ENCODE measurements at regions not wholly inside any gene's neighbourhood (a gene's known extent, or its start where the extent isn't known, plus 50 kb on each side); places are given as distances from the start of the nearest gene placed in this dataset.

DNA sequence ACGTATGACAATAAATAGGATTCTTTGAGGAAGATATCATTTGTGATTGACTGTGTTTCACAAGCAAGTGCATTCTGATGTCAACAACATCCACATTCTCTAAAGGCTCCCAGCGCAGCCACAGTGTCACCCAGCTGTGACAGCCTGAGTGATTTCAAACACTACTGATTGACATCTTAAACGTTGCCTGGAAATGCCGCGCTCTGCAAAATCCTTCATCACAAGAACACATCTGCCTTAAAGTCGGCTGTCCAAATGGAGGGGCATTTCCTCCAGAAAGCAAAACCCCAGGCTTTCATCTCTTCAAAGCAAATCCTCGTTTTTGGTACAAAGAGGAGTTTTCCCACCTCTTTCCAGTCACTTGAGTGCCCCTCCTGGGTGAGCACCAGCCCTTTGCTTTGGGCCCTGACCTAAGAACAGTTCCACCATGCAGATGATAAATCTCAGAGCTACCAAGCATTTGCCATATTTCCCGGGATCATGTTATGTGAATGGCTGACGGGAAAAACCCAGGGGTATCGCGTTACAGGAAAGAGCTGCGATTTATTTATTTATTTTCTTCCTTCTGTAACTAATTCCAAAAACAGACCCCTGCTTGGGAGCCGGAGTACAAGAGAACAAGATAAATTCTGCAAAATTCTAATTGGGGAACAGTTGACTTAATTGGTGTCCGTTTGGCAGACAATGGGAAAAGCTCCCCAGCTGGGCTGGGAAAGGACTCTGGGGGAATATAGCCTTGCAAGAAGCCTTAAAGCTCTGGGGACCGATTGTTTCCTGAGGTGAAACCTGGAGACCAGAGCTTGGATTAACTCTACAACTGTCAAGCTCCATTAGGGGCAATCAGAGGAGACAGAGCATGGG, 703.8 kb upstream of the NR2F2 start:
- Histone ChIP-seq H3K9me2 (replicated peaks; ENCODE audit: low read depth, low read length) (no peaks in the 10 kb centered on the region), H3K79me2 (ENCODE audit: insufficient read depth, low read length) (no peaks in the 10 kb centered on the region), H3K4me2 (ENCODE audit: low read depth, low read length, poor library complexity, severe bottlenecking) (no peak overlapping the region), H2AFZ (ENCODE audit: low read length) (no peak overlapping the region), H3K4me3 (ENCODE audit: low read length, poor library complexity, severe bottlenecking) (no peak overlapping the region), H3F3A (ENCODE audit: low read depth) (no peaks in the 10 kb centered on the region), H3K9me3 (ENCODE audit: insufficient read depth, low read depth, low read length) (no peaks in the 10 kb centered on the region), H3K9ac (ENCODE audit: low read depth, low read length, poor library complexity, severe bottlenecking) (no peak overlapping the region), H3K4me1 (ENCODE audit: insufficient read depth, low read length, poor library complexity, severe bottlenecking) (no peaks in the 10 kb centered on the region), H3K27me3 (ENCODE audit: insufficient read depth, low read length, poor library complexity, severe bottlenecking) (no peaks in the 10 kb centered on the region), H3K36me3 (ENCODE audit: insufficient read depth, low read length) (no peaks in the 10 kb centered on the region), H4K20me1 (ENCODE audit: insufficient read depth, low read length, poor library complexity, severe bottlenecking) (no peaks in the 10 kb centered on the region)
- TF ChIP-seq, protein P1, sequence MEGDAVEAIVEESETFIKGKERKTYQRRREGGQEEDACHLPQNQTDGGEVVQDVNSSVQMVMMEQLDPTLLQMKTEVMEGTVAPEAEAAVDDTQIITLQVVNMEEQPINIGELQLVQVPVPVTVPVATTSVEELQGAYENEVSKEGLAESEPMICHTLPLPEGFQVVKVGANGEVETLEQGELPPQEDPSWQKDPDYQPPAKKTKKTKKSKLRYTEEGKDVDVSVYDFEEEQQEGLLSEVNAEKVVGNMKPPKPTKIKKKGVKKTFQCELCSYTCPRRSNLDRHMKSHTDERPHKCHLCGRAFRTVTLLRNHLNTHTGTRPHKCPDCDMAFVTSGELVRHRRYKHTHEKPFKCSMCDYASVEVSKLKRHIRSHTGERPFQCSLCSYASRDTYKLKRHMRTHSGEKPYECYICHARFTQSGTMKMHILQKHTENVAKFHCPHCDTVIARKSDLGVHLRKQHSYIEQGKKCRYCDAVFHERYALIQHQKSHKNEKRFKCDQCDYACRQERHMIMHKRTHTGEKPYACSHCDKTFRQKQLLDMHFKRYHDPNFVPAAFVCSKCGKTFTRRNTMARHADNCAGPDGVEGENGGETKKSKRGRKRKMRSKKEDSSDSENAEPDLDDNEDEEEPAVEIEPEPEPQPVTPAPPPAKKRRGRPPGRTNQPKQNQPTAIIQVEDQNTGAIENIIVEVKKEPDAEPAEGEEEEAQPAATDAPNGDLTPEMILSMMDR (conservative IDR thresholded peaks at IDR 0.05; ENCODE audit: low read length), result no peak

DNA sequence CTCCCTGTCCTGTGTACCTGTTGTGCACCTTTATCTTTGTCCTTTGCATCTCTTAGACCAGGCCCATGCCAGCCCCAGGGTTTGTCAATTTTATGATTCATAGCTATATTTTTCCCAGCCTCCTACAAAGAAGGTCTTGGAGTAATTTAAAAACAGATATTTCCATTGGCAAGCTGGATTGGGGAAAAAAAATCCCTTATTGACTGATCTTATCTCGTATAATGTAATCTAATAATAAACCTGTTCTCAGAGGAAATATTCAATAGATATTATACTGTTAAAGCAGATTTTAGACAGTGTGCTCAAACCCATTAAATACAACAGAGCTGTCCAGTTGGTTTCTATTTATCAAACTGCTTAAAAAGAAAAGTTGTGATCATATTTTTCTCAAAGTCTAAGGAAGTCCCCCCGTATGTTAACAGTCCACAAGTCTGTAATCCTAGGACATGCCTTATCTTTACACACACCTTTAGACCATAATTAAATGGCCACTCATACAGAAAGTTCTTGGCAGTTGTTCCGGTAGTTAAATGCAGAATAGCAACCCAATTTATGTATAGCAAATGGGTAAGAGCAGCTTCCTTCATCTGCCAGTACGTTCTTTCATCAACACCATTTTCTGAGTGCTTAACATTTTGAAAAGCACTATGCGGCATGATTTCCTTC, 700.9 kb upstream of the NR2F2 start:
- H3K4me1 ChIP-seq (ENCODE audit: insufficient read depth, low read length, poor library complexity, severe bottlenecking), result no peaks in the 10 kb centered on the region
- no peak overlapping the region for H3K4me3 ChIP-seq (ENCODE audit: low read length, poor library complexity, severe bottlenecking)
- no peaks in the 10 kb centered on the region for H4K20me1 ChIP-seq (ENCODE audit: insufficient read depth, low read length, poor library complexity, severe bottlenecking)
- no peaks in the 10 kb centered on the region for H3K27me3 ChIP-seq (ENCODE audit: insufficient read depth, low read length, poor library complexity, severe bottlenecking)
- TF ChIP-seq, protein P1 (conservative IDR thresholded peaks at IDR 0.05; ENCODE audit: low read length), result no peak
- no peak for TF ChIP-seq EZH2phosphoT487 (IDR thresholded peaks at IDR 0.05; ENCODE audit: borderline replicate concordance)
- H3K79me2 ChIP-seq (ENCODE audit: insufficient read depth, low read length), result no peaks in the 10 kb centered on the region
- H3K9me2 ChIP-seq (replicated peaks; ENCODE audit: low read depth, low read length), result no peaks in the 10 kb centered on the region
- no peaks in the 10 kb centered on the region for H3K36me3 ChIP-seq (ENCODE audit: insufficient read depth, low read length)
- H3K9me3 ChIP-seq (ENCODE audit: insufficient read depth, low read depth, low read length), result no peaks in the 10 kb centered on the region
- H3F3A ChIP-seq (ENCODE audit: low read depth), result no peaks in the 10 kb centered on the region
- no peak overlapping the region for H2AFZ ChIP-seq (ENCODE audit: low read length)
- no peak overlapping the region for H3K9ac ChIP-seq (ENCODE audit: low read depth, low read length, poor library complexity, severe bottlenecking)
- no peak overlapping the region for H3K4me2 ChIP-seq (ENCODE audit: low read depth, low read length, poor library complexity, severe bottlenecking)

DNA sequence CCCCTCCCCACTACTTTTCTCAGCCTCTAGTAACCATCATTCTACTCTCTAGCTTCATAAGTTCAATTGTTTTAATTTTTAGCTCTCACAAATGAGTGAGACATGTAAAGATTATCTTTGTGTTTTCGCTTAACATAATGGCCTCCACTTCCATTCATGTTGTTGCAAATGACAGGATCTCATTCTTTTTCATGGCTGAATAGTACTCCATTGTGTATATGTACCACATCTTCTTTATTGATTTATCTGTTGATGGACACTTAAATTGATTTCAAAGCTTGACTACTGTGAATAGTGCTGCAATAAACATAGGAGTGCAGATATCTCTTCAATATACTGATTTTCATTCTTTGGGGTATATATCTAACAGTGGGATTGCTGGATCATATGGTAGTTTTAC, 699.8 kb upstream of the NR2F2 start:
- H3K9ac ChIP-seq (ENCODE audit: low read depth, low read length, poor library complexity, severe bottlenecking), result no peak overlapping the region
- no peaks in the 10 kb centered on the region for H3K9me3 ChIP-seq (ENCODE audit: insufficient read depth, low read depth, low read length)
- no peak overlapping the region for H2AFZ ChIP-seq (ENCODE audit: low read length)
- H3F3A ChIP-seq (ENCODE audit: low read depth), result no peaks in the 10 kb centered on the region
- no peaks in the 10 kb centered on the region for H4K20me1 ChIP-seq (ENCODE audit: insufficient read depth, low read length, poor library complexity, severe bottlenecking)
- no peaks in the 10 kb centered on the region for H3K27me3 ChIP-seq (ENCODE audit: insufficient read depth, low read length, poor library complexity, severe bottlenecking)
- H3K4me1 ChIP-seq (ENCODE audit: insufficient read depth, low read length, poor library complexity, severe bottlenecking), result no peaks in the 10 kb centered on the region
- H3K4me2 ChIP-seq (ENCODE audit: low read depth, low read length, poor library complexity, severe bottlenecking), result no peak overlapping the region
- no peaks in the 10 kb centered on the region for H3K9me2 ChIP-seq (replicated peaks; ENCODE audit: low read depth, low read length)
- no peaks in the 10 kb centered on the region for H3K79me2 ChIP-seq (ENCODE audit: insufficient read depth, low read length)
- H3K36me3 ChIP-seq (ENCODE audit: insufficient read depth, low read length), result no peaks in the 10 kb centered on the region
- no peak overlapping the region for H3K4me3 ChIP-seq (ENCODE audit: low read length, poor library complexity, severe bottlenecking)
- no peak for TF ChIP-seq EZH2phosphoT487 (IDR thresholded peaks at IDR 0.05; ENCODE audit: borderline replicate concordance)
- TF ChIP-seq, protein P1 (conservative IDR thresholded peaks at IDR 0.05; ENCODE audit: low read length), result no peak
